ENCODE measurements at regions not wholly inside any gene's neighbourhood (a gene's known extent, or its start where the extent isn't known, plus 50 kb on each side); places are given as distances from the start of the nearest gene placed in this dataset.

DNA sequence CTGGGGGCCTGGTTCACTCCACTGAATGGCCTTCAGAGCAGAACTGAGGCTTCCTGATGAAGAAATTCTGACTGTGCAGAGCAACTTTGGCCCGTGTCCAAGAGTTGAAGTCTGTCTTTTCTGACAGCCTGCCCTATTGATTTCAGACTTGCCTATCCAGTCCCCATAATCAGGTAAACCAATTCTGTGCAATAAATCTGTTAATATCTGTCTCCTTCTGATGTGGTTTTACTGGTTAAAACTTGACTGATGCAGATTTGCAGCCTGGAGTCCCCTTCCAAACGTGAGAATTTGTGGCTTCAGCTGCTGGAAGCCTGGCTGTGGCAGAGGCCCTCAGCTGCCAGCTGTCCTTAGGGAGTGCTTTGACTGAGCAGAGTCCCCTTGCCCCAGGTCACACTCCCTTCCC is 283.9 kb upstream of the ANKRD55 start:
- TF ChIP-seq, protein P1, sequence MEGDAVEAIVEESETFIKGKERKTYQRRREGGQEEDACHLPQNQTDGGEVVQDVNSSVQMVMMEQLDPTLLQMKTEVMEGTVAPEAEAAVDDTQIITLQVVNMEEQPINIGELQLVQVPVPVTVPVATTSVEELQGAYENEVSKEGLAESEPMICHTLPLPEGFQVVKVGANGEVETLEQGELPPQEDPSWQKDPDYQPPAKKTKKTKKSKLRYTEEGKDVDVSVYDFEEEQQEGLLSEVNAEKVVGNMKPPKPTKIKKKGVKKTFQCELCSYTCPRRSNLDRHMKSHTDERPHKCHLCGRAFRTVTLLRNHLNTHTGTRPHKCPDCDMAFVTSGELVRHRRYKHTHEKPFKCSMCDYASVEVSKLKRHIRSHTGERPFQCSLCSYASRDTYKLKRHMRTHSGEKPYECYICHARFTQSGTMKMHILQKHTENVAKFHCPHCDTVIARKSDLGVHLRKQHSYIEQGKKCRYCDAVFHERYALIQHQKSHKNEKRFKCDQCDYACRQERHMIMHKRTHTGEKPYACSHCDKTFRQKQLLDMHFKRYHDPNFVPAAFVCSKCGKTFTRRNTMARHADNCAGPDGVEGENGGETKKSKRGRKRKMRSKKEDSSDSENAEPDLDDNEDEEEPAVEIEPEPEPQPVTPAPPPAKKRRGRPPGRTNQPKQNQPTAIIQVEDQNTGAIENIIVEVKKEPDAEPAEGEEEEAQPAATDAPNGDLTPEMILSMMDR (IDR thresholded peaks at IDR 0.05), result no peak
- no peak for TF ChIP-seq POLR2A (IDR thresholded peaks at IDR 0.05)

Data from stomach (tissue), 4 donors.